ENCODE measurements at regions not wholly inside any gene's neighbourhood (a gene's known extent, or its start where the extent isn't known, plus 50 kb on each side); places are given as distances from the start of the nearest gene placed in this dataset.

GRCh38 chr6:80469977-80470376, 363.5 kb downstream of the BCKDHB start:
- no peak for TF ChIP-seq CTCF (IDR thresholded peaks at IDR 0.05)
- TF ChIP-seq POLR2A (IDR thresholded peaks at IDR 0.05) = no peak
